ENCODE measurements at regions not wholly inside any gene's neighbourhood (a gene's known extent, or its start where the extent isn't known, plus 50 kb on each side); places are given as distances from the start of the nearest gene placed in this dataset.

- no peak for TF ChIP-seq CTCF (IDR thresholded peaks at IDR 0.05)
Measured at GRCh38 chr6:6796818-6797217, 208.3 kb downstream of the LY86 start.

DNA sequence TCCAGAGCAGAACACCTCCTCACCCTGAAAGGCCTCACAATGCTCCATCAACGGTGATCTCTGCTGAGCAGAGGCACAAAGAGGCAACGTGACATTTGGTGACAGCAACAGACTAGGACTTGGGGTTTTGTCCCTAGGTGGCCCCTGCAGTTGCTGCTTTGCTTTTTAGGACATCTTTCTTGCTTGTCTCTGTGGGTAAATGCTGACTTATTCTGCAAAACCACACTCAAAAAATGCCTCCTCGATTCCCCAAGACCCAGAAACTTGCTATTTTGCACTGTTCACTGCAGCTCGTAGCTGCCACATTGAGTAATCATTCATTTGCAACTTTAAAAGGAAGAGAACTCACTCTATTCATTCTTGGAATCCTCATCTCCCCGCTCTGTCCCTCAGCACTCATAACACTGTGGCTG is 209.9 kb downstream of the LY86 start:
- TF ChIP-seq CTCF (IDR thresholded peaks at IDR 0.05), result no peak

DNA sequence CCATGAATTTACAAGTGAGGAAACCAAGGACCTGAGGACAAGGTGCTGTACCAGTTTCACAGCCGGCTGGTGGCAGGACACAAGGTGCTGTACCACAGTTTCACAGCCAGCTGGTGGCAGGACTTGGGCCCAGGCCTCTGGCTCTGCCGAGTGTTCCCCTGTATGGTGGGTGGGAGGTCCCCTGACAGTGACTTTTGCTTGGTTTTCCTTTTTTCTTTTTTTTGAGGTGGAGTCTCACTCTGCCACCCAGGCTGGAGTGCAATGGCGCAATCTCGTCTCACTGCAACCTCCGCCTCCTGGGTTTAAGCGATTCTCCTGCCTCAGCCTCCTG is 212.4 kb downstream of the LY86 start:
- TF ChIP-seq CTCF (IDR thresholded peaks at IDR 0.05), result no peak

DNA sequence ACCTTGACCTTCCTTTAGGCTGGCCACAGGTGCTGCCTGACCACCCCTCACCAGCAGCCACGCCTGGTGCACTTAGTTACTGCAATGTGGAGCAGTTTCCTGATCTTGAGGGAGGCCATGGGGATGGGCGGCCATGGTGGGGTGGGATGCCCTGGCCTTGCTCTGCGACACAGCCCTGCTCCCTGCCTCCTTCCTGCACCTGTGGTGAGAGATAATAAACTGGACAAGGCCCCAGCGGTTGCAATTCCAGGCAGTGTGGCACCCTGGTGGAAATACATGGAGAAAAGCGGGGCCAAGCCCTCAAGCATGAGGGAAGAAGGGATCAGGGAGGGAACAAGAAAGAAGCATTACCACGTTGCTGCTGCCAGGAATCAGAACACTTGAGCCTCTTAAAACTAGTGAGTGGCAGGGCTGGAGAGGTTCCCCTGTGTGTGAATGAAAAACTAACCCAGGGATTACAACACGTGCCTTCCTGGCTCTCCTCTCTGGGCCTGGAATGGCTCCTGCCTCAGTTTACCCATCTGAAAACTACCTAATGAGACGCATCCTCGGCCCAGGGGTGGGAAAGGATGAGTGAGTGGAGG is 213.2 kb downstream of the LY86 start:
- no peak for TF ChIP-seq CTCF (IDR thresholded peaks at IDR 0.05)

GRCh38 chr6:6803180-6803977 is 214.9 kb downstream of the LY86 start:
- no peak for TF ChIP-seq CTCF (IDR thresholded peaks at IDR 0.05)

DNA sequence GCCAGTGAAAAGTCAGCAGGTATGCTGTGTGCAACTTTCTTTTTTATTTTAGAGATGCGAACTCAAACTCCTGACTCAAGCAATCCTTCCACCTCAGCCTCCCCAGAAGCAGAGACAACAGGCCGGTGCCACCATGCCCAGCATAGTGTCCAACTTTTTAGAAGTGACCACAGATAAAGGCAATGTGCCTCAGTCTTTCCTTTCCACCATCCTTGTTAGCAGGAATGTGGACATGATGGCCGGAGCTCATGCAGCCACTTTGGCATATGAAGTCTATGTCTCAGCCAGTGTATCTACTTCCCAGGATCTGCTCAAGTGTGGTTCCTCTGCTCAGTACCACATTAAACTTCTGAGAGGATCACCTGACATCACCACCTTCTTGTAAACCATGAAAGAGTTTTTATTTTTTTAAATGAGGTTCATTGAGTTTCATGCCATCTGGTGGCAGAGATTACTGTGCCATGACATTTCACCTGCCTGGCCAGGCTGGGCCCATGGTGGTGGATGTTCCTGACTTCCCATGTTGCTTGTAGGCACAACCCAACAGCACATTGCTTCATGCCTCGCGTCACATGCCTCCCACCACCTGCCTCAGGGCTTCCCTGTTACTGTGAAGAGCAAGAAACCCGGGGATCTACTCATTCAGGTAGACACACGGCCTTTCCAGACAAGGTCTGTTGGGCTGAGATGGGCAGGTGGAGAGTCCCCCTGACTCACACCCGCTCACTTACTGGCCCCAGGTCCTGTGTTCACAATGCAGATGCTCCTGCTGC is 216.5 kb downstream of the LY86 start:
- no peak for TF ChIP-seq CTCF (IDR thresholded peaks at IDR 0.05)

DNA sequence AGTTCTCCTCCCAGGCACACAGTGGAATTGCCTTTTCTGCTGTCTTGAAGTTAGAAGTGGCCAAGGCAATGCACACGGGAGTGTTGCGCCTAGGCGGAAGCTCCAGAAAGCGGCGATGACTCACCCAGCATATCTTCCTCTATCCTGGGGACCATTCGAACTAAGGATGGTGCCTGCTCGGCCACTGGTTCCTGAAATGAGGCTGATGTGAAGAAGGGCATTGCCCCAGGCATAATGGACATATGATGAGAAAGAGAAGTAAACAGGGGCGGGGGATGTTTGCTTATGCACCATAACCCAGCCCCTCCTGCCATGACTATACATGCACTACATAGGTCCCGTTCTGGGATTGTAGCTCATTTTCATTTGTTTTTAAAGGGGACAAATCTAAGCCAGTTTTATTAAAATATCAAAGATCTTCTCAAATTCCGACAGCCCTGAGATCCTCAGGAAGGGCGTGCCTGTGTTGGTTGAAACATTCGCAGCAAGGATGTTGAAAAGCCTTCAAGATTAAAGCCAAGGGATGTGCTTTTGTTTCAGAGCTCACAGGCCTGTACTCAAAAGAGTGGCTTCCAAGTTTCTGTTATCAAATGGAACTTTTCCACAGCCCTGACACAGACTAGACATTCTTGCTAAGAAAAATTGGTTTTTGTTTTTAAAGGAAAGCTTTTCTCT is 218.5 kb downstream of the LY86 start:
- TF ChIP-seq CTCF (IDR thresholded peaks at IDR 0.05), result no peak
